Endothelial cell of umbilical vein (primary cell): ENCODE measurements at regions not wholly inside any gene's neighbourhood (a gene's known extent, or its start where the extent isn't known, plus 50 kb on each side); places are given as distances from the start of the nearest gene placed in this dataset.

Experiments
- BruUV-seq: library from RNA; stranded (reverse); fragments of 400-500 nt; replicated peaks from 2 replicates; lab custom pipeline; 2021; lab: Mats Ljungman, UMichigan
- CTCF ChIA-PET: fragments of 300-600, 350-600 bp; sonication (Branson Sonifier 250); formaldehyde crosslinking; loops from one replicate; lab custom pipeline; 2021; ENCODE audit warnings: antibody characterized with exemption, inconsistent platforms; lab: Charles Lee
- POLR2A ChIA-PET: fragments of 300-600, 350-600 bp; sonication (Branson Sonifier 250); formaldehyde crosslinking; loops from one replicate; lab custom pipeline; 2021; ENCODE audit warnings: antibody characterized with exemption, inconsistent platforms; lab: Charles Lee
- DNase-seq: peaks from one replicate; pipeline ENCODE4 v3.0.0-alpha.2; 2011; ENCODE audit warnings: low read depth, low spot score
- FAIRE-seq: peaks from 2 replicates; lab custom pipeline; 2011; peaks lifted over from hg19 to GRCh38; lab: Jason Lieb, UNC
- H2AFZ ChIP-seq: 2 replicates; pipeline ENCODE4 v1.6.0; 2012; ENCODE audit warnings: low read depth, low read length, control low read depth, inconsistent platforms
- H3K27ac ChIP-seq: 2 replicates; pipeline ENCODE4 v1.5.1; 2011; ENCODE audit warnings: low read depth, mild to moderate bottlenecking, control low read depth, low read length, moderate library complexity; ENCODE audit not compliant: insufficient read depth
- H3K27me3 ChIP-seq, 2 experiments: 2 replicates each; pipeline versions ENCODE4 v1.6.0 to v1.6.1; 2011; ENCODE audit warnings: low read length in 2 of 2, mixed read lengths in 1 of 2; ENCODE audit not compliant: control insufficient read depth in 2 of 2, insufficient read depth in 2 of 2
- H3K36me3 ChIP-seq, 2 experiments: 2 replicates in 1 of 2; 3 replicates in 1 of 2; pipeline ENCODE4 v1.5.1; 2011; ENCODE audit warnings: low read length in 2 of 2, mild to moderate bottlenecking in 1 of 2, moderate library complexity in 1 of 2; ENCODE audit not compliant: control insufficient read depth in 2 of 2, insufficient read depth in 2 of 2; ENCODE audit errors: extremely low read depth in 1 of 2
- H3K4me1 ChIP-seq: 3 replicates; pipeline ENCODE4 v1.5.1; 2011; ENCODE audit warnings: mild to moderate bottlenecking, low read length; ENCODE audit not compliant: control insufficient read depth, insufficient read depth; ENCODE audit errors: extremely low read depth
- H3K4me2 ChIP-seq: 2 replicates; pipeline ENCODE4 v1.6.1; 2011; ENCODE audit warnings: low read length, control low read depth, mixed read lengths; ENCODE audit not compliant: insufficient read depth
- H3K4me3 ChIP-seq, 3 experiments: fragments of 200-600 bp in 1 of 3; sonication (generic), shearing (Covaris generic) in 1 of 3; replicated peaks in 1 of 3; 2 replicates each; pipeline ENCODE4 v1.5.1; 2011 to 2016; ENCODE audit warnings: control low read depth in 3 of 3, low read length in 3 of 3, mild to moderate bottlenecking in 2 of 3, inconsistent platforms in 1 of 3, low read depth in 1 of 3, moderate library complexity in 1 of 3; ENCODE audit not compliant: insufficient read depth in 1 of 3
- H3K79me2 ChIP-seq: 2 replicates; pipeline ENCODE4 v1.6.0; 2012; ENCODE audit warnings: low read length, inconsistent platforms; ENCODE audit not compliant: control insufficient read depth, insufficient read depth
- H3K9ac ChIP-seq: replicated peaks from 2 replicates; pipeline ENCODE3; 2011; ENCODE audit warnings: low read length, control low read depth; ENCODE audit not compliant: insufficient read depth; ENCODE audit errors: extremely low read depth
- H3K9me1 ChIP-seq: replicated peaks from 3 replicates; pipeline ENCODE4 v1.6.0; 2011; ENCODE audit warnings: mild to moderate bottlenecking, low read length; ENCODE audit not compliant: control insufficient read depth, insufficient read depth; ENCODE audit errors: extremely low read depth
- H3K9me3 ChIP-seq: replicated peaks from 2 replicates; pipeline ENCODE4 v1.5.1; 2012; ENCODE audit warnings: low read length, inconsistent platforms; ENCODE audit not compliant: control insufficient read depth, insufficient read depth
- H4K20me1 ChIP-seq: replicated peaks from 2 replicates; pipeline ENCODE3; 2011; ENCODE audit warnings: mild to moderate bottlenecking, low read length; ENCODE audit not compliant: control insufficient read depth, insufficient read depth; ENCODE audit errors: extremely low read depth
- CTCF ChIP-seq, 2 donors: IDR thresholded peaks; 1 replicate in 1 of 2; 2 replicates in 1 of 2; pipeline ENCODE4 v1.5.1; 2011; ENCODE audit warnings: low read length in 2 of 2, mild to moderate bottlenecking in 2 of 2, moderate library complexity in 2 of 2, control low read depth in 1 of 2, inconsistent platforms in 1 of 2, low read depth in 1 of 2; ENCODE audit not compliant: insufficient read depth in 1 of 2; ENCODE audit errors: extremely low read depth in 1 of 2
- EZH2 ChIP-seq: IDR thresholded peaks from 2 replicates; pipeline ENCODE4 v1.6.1; 2012; ENCODE audit warnings: borderline replicate concordance, low read depth, mild to moderate bottlenecking, moderate library complexity, low read length, inconsistent platforms; ENCODE audit not compliant: severe bottlenecking
- FOS ChIP-seq: IDR thresholded peaks from 2 replicates; pipeline ENCODE4 v1.6.1; 2011; ENCODE audit warnings: mild to moderate bottlenecking, low read length, moderate library complexity, borderline replicate concordance; ENCODE audit not compliant: insufficient read depth
- GATA2 ChIP-seq: IDR thresholded peaks from 2 replicates; pipeline ENCODE4 v1.7.0; 2011; ENCODE audit warnings: low read depth, mild to moderate bottlenecking, moderate library complexity, mixed read lengths, low read length; ENCODE audit not compliant: insufficient read length, insufficient read depth
- JUN ChIP-seq: IDR thresholded peaks from 2 replicates; pipeline ENCODE4 v1.6.1; 2011; ENCODE audit warnings: borderline replicate concordance, low read depth; ENCODE audit not compliant: insufficient read length, insufficient read depth
- MAX ChIP-seq: IDR thresholded peaks from 2 replicates; pipeline ENCODE4 v1.6.1; 2011; ENCODE audit not compliant: insufficient read depth, insufficient read length
- MYC ChIP-seq: IDR thresholded peaks from one replicate; pipeline ENCODE4 v1.6.1; 2011; ENCODE audit warnings: mild to moderate bottlenecking, low read depth, low read length
- POLR2A ChIP-seq: IDR thresholded peaks from 2 replicates; pipeline ENCODE4 v1.6.1; 2012; ENCODE audit warnings: low read depth, mild to moderate bottlenecking, control low read depth, low read length
- POLR2AphosphoS5 ChIP-seq: IDR thresholded peaks from 2 replicates; pipeline ENCODE4 v1.6.1; 2012; ENCODE audit warnings: low read depth, mild to moderate bottlenecking, control low read depth, low read length, moderate library complexity; ENCODE audit not compliant: insufficient read depth
- dilution Hi-C: fragments of 300-500 bp; cut with MboI; formaldehyde crosslinking; loops from one replicate; pipeline ENCODE4 v1.15.0; 2019; ENCODE audit warnings: low sequenced_read_pairs; ENCODE audit not compliant: extremely low pct_ligation_motif_present
- intact Hi-C: fragments of 100-400 bp; cut with micrococcal nuclease; formaldehyde crosslinking; loops from one replicate; pipeline ENCODE4 v1.10.0; 2022

GRCh38 chr15:69653306-69653705 is 200.7 kb downstream of the RPLP1 start:
- no peak overlapping the region for H3K4me2 ChIP-seq
- dilution Hi-C loops: no loop called here
- no peak overlapping the region for H3K9ac ChIP-seq
- no peaks in the 10 kb centered on the region for H3K9me3 ChIP-seq
- CTCF ChIA-PET: no interaction called here
- H3K4me3 ChIP-seq: no peak overlapping the region
- H2AFZ ChIP-seq: no peak overlapping the region
- no peaks in the 10 kb centered on the region for H3K4me1 ChIP-seq
- no TSS peak for BruUV-seq
- H3K27me3 ChIP-seq: peaks cover 3 to 5% of the 10 kb centered on the region in 2 experiments
- no peak for FAIRE-seq
- no peaks in the 10 kb centered on the region for H3K9me1 ChIP-seq
- no peak overlapping the region for H3K27ac ChIP-seq
- POLR2A ChIA-PET: no interaction called here
- TF ChIP-seq MAX (no peak), POLR2AphosphoS5 (no peak), CTCF (IDR thresholded peaks at IDR 0.05; ENCODE audit: extremely low read depth in 1 of 2, insufficient read depth in 1 of 2, low read depth in 1 of 2, low read length in 2 of 2) (no peak), MYC (no peak), EZH2 (no peak), POLR2A (no peak), JUN (no peak), GATA2 (no peak), FOS (no peak)
- DNase-seq: no peak
- no peaks in the 10 kb centered on the region for H3K79me2 ChIP-seq
- intact Hi-C loops: no loop called here
- no peaks in the 10 kb centered on the region for H4K20me1 ChIP-seq
- H3K36me3 ChIP-seq: no peaks in the 10 kb centered on the region
